Activated B cell treated with CpG ODN at 0.5 μM for 24 hours (primary cell): ENCODE measurements at regions not wholly inside any gene's neighbourhood (a gene's known extent, or its start where the extent isn't known, plus 50 kb on each side); places are given as distances from the start of the nearest gene placed in this dataset.

Source experiments
- ATAC-seq: fragments of 200-7000 bp; cut with Tn5 transposase; one replicate; pipeline ENCODE4 v1.10.0; 2021; ENCODE audit warnings: low read depth, mild to moderate bottlenecking, moderate library complexity
- CTCF ChIA-PET: fragments of 350-600 bp; sonication (Branson Sonifier 250); formaldehyde crosslinking; loops from one replicate; lab custom pipeline; 2021; ENCODE audit warnings: antibody characterized with exemption; lab: Charles Lee
- POLR2A ChIA-PET: fragments of 350-600 bp; sonication (Branson Sonifier 250); formaldehyde crosslinking; loops from one replicate; lab custom pipeline; 2021; ENCODE audit warnings: antibody characterized with exemption; lab: Charles Lee
- DNase-seq: peaks from one replicate; pipeline ENCODE4 v3.0.0; 2022
- H3K27ac Mint-ChIP-seq: one replicate; pipeline ENCODE4 v1.8.0; 2020; ENCODE audit warnings: mixed read lengths
- H3K27me3 Mint-ChIP-seq: one replicate; pipeline ENCODE4 v1.8.0; 2021; ENCODE audit warnings: mixed read lengths
- H3K36me3 Mint-ChIP-seq: one replicate; pipeline ENCODE4 v1.8.0; 2021; ENCODE audit warnings: low read depth, mixed read lengths
- H3K4me1 Mint-ChIP-seq: one replicate; pipeline ENCODE4 v1.8.0; 2021; ENCODE audit warnings: mixed read lengths
- H3K4me3 Mint-ChIP-seq: one replicate; pipeline ENCODE4 v1.8.0; 2020; ENCODE audit warnings: mild to moderate bottlenecking, mixed read lengths
- H3K9me3 Mint-ChIP-seq: one replicate; pipeline ENCODE4 v1.8.0; 2020; ENCODE audit warnings: mixed read lengths
- intact Hi-C: fragments of 100-400 bp; cut with micrococcal nuclease; formaldehyde crosslinking; loops from one replicate; pipeline ENCODE4 v1.15.1; 2024
- TF ChIP-seq, protein P1 (sequence below): fragments of 200-600 bp; IDR thresholded peaks from one replicate; pipeline ENCODE4 v1.8.0; 2022; ENCODE audit warnings: antibody characterized with exemption, mild to moderate bottlenecking

DNA sequence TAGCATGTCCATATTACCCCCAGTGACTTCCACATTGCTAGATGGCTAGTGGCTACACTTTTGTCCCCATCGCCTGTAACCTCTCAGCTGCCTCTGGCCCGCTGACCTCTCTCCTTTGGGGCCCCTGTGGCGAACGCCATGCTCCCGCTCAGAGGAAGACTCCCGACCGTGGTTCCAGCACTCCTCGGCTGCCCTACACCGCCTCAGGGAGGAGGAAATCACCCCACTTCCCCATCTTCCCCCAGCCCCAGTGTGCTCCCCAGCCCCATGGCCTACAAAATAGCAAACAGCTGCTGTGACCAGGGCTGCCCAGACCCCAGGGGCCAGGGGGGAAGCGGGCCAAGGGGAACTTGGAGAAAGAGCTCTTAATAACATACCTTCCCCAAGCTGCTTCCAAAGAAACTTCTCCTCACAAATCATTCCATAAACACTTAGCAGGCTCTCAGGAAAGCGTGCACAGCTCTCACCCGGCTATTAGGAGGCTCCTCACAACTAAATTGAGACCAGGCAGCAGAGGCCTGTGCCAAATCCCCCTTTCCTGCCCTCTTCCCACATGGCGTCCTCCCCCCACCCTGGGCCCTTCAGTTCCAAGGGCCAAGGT, 63.5 kb upstream of the WNT11 start:
- ChIA-PET CTCF (no interaction called here), POLR2A (interaction anchor here (0.6 kb wide), 1 partner anchor 18 kb away, joined by 4 read pairs; no protein-coding TSS in a partner anchor)
- no peaks in the 10 kb centered on the region for H3K9me3 Mint-ChIP-seq
- ATAC-seq, result no peak
- TF ChIP-seq, protein P1, sequence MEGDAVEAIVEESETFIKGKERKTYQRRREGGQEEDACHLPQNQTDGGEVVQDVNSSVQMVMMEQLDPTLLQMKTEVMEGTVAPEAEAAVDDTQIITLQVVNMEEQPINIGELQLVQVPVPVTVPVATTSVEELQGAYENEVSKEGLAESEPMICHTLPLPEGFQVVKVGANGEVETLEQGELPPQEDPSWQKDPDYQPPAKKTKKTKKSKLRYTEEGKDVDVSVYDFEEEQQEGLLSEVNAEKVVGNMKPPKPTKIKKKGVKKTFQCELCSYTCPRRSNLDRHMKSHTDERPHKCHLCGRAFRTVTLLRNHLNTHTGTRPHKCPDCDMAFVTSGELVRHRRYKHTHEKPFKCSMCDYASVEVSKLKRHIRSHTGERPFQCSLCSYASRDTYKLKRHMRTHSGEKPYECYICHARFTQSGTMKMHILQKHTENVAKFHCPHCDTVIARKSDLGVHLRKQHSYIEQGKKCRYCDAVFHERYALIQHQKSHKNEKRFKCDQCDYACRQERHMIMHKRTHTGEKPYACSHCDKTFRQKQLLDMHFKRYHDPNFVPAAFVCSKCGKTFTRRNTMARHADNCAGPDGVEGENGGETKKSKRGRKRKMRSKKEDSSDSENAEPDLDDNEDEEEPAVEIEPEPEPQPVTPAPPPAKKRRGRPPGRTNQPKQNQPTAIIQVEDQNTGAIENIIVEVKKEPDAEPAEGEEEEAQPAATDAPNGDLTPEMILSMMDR, result no peak
- no peaks in the 10 kb centered on the region for H3K27me3 Mint-ChIP-seq
- no peaks in the 10 kb centered on the region for H3K4me1 Mint-ChIP-seq
- no peak overlapping the region for H3K27ac Mint-ChIP-seq
- no peak for DNase-seq
- H3K4me3 Mint-ChIP-seq, result no peak overlapping the region
- intact Hi-C loops, result no loop called here
- H3K36me3 Mint-ChIP-seq, result no peaks in the 10 kb centered on the region

DNA sequence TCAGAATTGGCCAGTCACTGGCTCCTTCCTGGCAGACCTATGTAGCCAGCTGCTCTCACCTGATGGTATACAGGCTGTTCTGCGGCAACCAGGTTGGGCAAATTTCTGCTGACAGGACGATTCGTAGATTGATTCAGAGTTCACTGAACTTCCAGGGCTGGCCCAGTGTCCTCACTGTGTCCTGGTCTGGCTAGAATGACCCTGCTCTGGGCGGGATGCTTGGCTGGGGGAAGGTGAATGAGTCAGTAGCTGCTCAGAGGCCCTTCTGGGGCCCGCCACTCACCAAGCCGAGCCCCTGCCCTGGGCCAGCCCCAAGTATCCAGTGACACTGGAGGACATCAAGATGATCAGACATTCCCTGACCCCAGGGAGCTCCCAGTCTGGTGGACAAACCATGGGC, 62.9 kb upstream of the WNT11 start:
- H3K4me3 Mint-ChIP-seq, result no peak overlapping the region
- DNase-seq (no peak), ATAC-seq (no peak)
- H3K36me3 Mint-ChIP-seq, result no peaks in the 10 kb centered on the region
- H3K9me3 Mint-ChIP-seq, result no peaks in the 10 kb centered on the region
- intact Hi-C loops, result no loop called here
- CTCF ChIA-PET, result no interaction called here
- H3K4me1 Mint-ChIP-seq, result no peaks in the 10 kb centered on the region
- POLR2A ChIA-PET, result no interaction called here
- TF ChIP-seq, protein P1, result no peak
- no peaks in the 10 kb centered on the region for H3K27me3 Mint-ChIP-seq
- H3K27ac Mint-ChIP-seq, result no peak overlapping the region

DNA sequence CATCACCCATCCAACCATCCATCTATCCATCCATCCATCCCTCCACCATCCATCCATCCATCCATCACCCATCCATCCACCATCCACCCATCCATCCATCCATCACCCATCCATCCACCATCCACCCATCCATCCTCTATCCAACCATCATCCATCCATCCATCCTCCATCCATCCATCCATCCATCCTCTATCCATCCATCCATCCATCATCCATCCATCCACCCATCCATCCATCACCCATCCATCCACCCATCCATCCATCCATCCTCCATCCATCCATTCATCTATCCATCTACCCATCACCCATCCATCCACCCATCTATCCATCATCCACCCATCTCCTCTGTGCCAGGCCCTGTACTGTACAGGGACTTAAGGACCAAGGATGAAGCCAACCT, 62.2 kb upstream of the WNT11 start:
- Mint-ChIP-seq H3K4me3 (no peak overlapping the region), H3K9me3 (no peaks in the 10 kb centered on the region), H3K27me3 (peaks cover 2% of the 10 kb centered on the region), H3K4me1 (no peaks in the 10 kb centered on the region), H3K36me3 (no peaks in the 10 kb centered on the region), H3K27ac (no peak overlapping the region)
- TF ChIP-seq, protein P1, result no peak
- CTCF ChIA-PET, result no interaction called here
- DNase-seq (no peak), ATAC-seq (no peak)
- POLR2A ChIA-PET, result no interaction called here
- intact Hi-C loops, result no loop called here

DNA sequence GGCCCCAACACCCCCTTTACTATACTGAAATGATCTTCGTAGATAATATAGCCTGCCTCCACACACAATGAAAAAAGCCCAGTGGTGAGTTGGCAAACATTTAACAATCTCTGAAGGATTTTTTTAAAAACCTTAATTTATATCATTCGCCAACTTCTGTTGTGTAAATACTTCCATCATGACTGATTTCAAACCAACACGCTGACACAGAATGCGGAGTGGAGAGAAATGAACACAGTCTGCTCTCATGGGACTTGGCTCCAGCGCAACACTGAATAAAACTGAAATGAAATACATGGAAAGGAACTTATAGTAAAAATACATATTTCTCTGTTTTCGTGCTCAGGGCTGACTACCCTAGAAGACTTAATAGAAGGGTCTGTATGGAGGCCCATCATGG, 61.3 kb upstream of the WNT11 start:
- no peak overlapping the region for H3K27ac Mint-ChIP-seq
- TF ChIP-seq, protein P1, result no peak
- peaks cover 4% of the 10 kb centered on the region for H3K27me3 Mint-ChIP-seq
- DNase-seq, result no peak
- H3K4me1 Mint-ChIP-seq, result no peaks in the 10 kb centered on the region
- no peaks in the 10 kb centered on the region for H3K36me3 Mint-ChIP-seq
- no peaks in the 10 kb centered on the region for H3K9me3 Mint-ChIP-seq
- no peak for ATAC-seq
- ChIA-PET CTCF (no interaction called here), POLR2A (no interaction called here)
- intact Hi-C loops, result no loop called here
- H3K4me3 Mint-ChIP-seq, result no peak overlapping the region

DNA sequence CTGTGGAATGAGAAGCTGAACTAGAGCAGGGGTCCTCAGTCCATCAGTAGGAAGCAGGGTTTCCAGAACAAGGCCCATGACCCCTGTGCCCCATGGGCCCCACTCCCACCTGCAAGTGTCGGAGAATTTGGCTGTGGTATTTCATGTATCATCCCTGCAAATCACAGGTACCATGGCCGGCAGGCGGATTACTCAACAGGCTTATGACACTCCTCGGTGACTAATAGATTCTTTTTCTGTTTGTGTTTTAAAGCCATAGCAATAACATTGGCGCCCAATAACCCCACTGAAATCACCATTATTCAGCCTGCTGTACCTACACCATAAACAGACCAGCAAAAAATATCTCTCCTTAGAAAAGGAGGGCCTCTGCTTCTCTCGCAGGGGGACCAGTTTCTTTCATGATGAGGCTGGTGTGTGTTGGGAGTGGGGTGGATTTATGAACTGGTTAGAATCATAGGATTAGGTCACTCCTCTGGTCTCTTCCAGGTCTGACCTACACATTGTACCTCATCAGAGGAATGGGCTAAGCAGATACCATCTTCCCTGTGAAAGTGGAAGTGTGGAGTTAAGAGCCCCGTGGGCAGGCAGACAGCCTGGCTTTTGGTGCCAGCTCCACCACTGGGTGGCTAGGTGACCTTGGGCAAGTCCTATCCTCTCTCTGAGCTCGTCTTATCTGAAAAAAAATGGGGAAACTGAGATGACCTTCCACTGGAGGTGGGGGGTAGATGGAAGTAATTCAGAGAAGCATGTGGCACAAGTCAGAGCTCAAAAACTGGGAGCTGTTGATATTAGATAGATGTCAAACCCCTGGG, 60.2 kb upstream of the WNT11 start:
- CTCF ChIA-PET, result no interaction called here
- TF ChIP-seq, protein P1, result no peak

More for the DNA sequence above, 60.2 kb upstream of the WNT11 start:
- no peaks in the 10 kb centered on the region for H3K9me3 Mint-ChIP-seq
- H3K36me3 Mint-ChIP-seq, result no peaks in the 10 kb centered on the region
- POLR2A ChIA-PET, result interaction anchor here (0.6 kb wide), 1 partner anchor 27 kb away, joined by 8 read pairs; no protein-coding TSS in a partner anchor
- ATAC-seq, result no peak
- DNase-seq, result no peak
- H3K27me3 Mint-ChIP-seq, result peaks cover 4% of the 10 kb centered on the region
- no peak overlapping the region for H3K4me3 Mint-ChIP-seq
- H3K27ac Mint-ChIP-seq, result no peak overlapping the region
- H3K4me1 Mint-ChIP-seq, result no peaks in the 10 kb centered on the region
- intact Hi-C loops, result no loop called here
